OCI-LY1 (cell line): ENCODE measurements at regions not wholly inside any gene's neighbourhood (a gene's known extent, or its start where the extent isn't known, plus 50 kb on each side); places are given as distances from the start of the nearest gene placed in this dataset.

Experiments used
- H2AFZ ChIP-seq: fragments of 200-600 bp; sonication (generic), shearing (Covaris generic); 2 replicates; pipeline ENCODE4 v1.6.0; 2014; ENCODE audit warnings: antibody characterized with exemption, mild to moderate bottlenecking, low read length
- H3F3A ChIP-seq: fragments of 200-600 bp; sonication (generic), shearing (Covaris generic); 2 replicates; pipeline ENCODE4 v1.6.0; 2014; ENCODE audit warnings: mild to moderate bottlenecking, antibody characterized with exemption, low read length, moderate library complexity; ENCODE audit not compliant: insufficient read depth
- H3K27ac ChIP-seq: fragments of 200-600 bp; sonication (generic); 2 replicates; pipeline ENCODE4 v1.5.1; 2014; ENCODE audit warnings: low read length, mixed run types, mild to moderate bottlenecking, low read depth; ENCODE audit not compliant: poor library complexity, severe bottlenecking
- H3K27me3 ChIP-seq: fragments of 200-600 bp; sonication (generic); 2 replicates; pipeline ENCODE4 v1.6.0; 2014; ENCODE audit warnings: antibody characterized with exemption, mild to moderate bottlenecking, low read length, moderate library complexity; ENCODE audit not compliant: insufficient read depth
- H3K36me3 ChIP-seq: fragments of 200-600 bp; sonication (generic); 2 replicates; pipeline ENCODE4 v1.6.1; 2014; ENCODE audit warnings: mild to moderate bottlenecking, antibody characterized with exemption, low read length, moderate library complexity, mixed read lengths; ENCODE audit not compliant: insufficient read depth
- H3K4me1 ChIP-seq: fragments of 200-600 bp; sonication (generic); 2 replicates; pipeline ENCODE4 v1.5.1; 2014; ENCODE audit warnings: mild to moderate bottlenecking, low read length, moderate library complexity; ENCODE audit not compliant: insufficient read depth, severe bottlenecking
- H3K4me2 ChIP-seq: fragments of 200-600 bp; sonication (generic), shearing (Covaris generic); 2 replicates; pipeline ENCODE4 v1.6.1; 2014; ENCODE audit warnings: low read length
- H3K4me3 ChIP-seq: fragments of 200-600 bp; sonication (generic); 2 replicates; pipeline ENCODE4 v1.5.1; 2014; ENCODE audit warnings: low read length, low read depth, mild to moderate bottlenecking, mixed read lengths; ENCODE audit not compliant: poor library complexity, severe bottlenecking
- H3K79me2 ChIP-seq: fragments of 200-600 bp; shearing (Covaris generic); 2 replicates; pipeline ENCODE4 v1.6.1; 2016; ENCODE audit warnings: mixed run types, low read length, mixed read lengths; ENCODE audit not compliant: insufficient read depth
- H3K9ac ChIP-seq: fragments of 200-600 bp; sonication (generic), shearing (Covaris generic); 2 replicates; pipeline ENCODE4 v1.6.1; 2014; ENCODE audit warnings: mild to moderate bottlenecking, low read length, mixed read lengths
- H3K9me2 ChIP-seq: fragments of 200-600 bp; sonication (generic), shearing (Covaris generic); 2 replicates; pipeline ENCODE4 v1.6.1; 2014; ENCODE audit warnings: low read depth, mild to moderate bottlenecking, low read length, mixed read lengths
- H3K9me3 ChIP-seq: fragments of 200-600 bp; shearing (Covaris generic); 2 replicates; pipeline ENCODE4 v1.6.1; 2014; ENCODE audit warnings: low read length, mixed read lengths
- H4K20me1 ChIP-seq: fragments of 200-600 bp; sonication (generic), shearing (Covaris generic); 2 replicates; pipeline ENCODE4 v1.6.0; 2016; ENCODE audit warnings: mild to moderate bottlenecking, low read length; ENCODE audit not compliant: insufficient read depth
- EZH2 ChIP-seq: fragments of 200-600 bp; sonication (generic), shearing (Covaris generic); IDR thresholded peaks from 2 replicates; pipeline ENCODE4 v1.8.0; 2017; ENCODE audit warnings: borderline replicate concordance, mixed run types, mild to moderate bottlenecking, antibody characterized with exemption, low read length, moderate library complexity, mixed read lengths
- TF ChIP-seq, protein P1 (sequence below): fragments of 200-600 bp; sonication (generic), shearing (Covaris generic); IDR thresholded peaks from 2 replicates; pipeline ENCODE4 v1.5.1; 2017; ENCODE audit warnings: mild to moderate bottlenecking, antibody characterized with exemption, low read length, moderate library complexity, mixed read lengths

DNA sequence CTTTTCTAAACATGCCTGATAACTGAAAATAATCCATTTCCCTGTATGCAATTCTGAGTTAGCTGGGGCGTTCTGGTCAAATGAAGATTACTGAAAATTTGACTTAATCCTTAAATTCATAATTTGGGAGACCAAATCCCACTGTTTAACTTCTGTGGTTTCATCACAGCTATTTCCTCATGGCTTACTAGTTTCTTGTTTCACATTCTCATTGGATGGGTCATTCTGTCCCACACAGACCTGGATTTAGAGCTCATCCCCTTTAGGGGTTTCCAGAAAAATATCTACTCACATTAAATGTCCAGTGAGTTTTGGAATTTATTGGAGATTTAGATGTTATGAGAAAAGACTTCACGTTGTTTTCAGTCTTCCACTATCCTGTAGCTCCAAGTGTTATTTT is 709.3 kb upstream of the KLHL1 start:
- no peaks in the 10 kb centered on the region for H3K79me2 ChIP-seq
- H3K9me3 ChIP-seq: no peaks in the 10 kb centered on the region
- TF ChIP-seq, protein P1, sequence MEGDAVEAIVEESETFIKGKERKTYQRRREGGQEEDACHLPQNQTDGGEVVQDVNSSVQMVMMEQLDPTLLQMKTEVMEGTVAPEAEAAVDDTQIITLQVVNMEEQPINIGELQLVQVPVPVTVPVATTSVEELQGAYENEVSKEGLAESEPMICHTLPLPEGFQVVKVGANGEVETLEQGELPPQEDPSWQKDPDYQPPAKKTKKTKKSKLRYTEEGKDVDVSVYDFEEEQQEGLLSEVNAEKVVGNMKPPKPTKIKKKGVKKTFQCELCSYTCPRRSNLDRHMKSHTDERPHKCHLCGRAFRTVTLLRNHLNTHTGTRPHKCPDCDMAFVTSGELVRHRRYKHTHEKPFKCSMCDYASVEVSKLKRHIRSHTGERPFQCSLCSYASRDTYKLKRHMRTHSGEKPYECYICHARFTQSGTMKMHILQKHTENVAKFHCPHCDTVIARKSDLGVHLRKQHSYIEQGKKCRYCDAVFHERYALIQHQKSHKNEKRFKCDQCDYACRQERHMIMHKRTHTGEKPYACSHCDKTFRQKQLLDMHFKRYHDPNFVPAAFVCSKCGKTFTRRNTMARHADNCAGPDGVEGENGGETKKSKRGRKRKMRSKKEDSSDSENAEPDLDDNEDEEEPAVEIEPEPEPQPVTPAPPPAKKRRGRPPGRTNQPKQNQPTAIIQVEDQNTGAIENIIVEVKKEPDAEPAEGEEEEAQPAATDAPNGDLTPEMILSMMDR: no peak
- TF ChIP-seq EZH2: no peak
- H2AFZ ChIP-seq: no peak overlapping the region
- H3K9ac ChIP-seq: no peak overlapping the region
- no peaks in the 10 kb centered on the region for H3K4me1 ChIP-seq
- no peak overlapping the region for H3K4me3 ChIP-seq
- H4K20me1 ChIP-seq: no peaks in the 10 kb centered on the region
- H3K9me2 ChIP-seq: no peaks in the 10 kb centered on the region
- H3K27me3 ChIP-seq: no peaks in the 10 kb centered on the region
- H3K36me3 ChIP-seq: no peaks in the 10 kb centered on the region
- no peak overlapping the region for H3K4me2 ChIP-seq
- H3K27ac ChIP-seq: no peak overlapping the region
- H3F3A ChIP-seq: no peaks in the 10 kb centered on the region

DNA sequence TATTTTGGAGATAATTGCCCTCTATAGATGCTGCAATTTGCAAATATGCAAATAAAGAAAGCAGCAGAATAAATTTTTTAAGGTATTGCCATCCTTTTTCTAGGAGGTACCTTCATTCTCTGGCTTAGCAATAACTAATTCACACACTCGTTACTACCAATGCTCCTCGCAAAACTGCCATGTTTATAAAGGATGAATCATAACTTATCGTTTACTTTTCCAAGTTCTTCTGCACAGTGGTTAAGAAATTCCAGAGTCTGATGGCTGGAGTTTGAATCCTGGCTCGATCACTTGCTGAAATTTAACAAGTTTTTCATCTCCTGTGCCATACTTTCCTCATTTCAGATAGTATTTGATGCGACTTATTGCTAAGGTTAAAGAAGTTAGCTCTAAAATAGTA is 708.6 kb upstream of the KLHL1 start:
- H3K36me3 ChIP-seq: no peaks in the 10 kb centered on the region
- no peak overlapping the region for H3K4me3 ChIP-seq
- H3K9me3 ChIP-seq: no peaks in the 10 kb centered on the region
- no peak for TF ChIP-seq EZH2
- TF ChIP-seq, protein P1: no peak
- H2AFZ ChIP-seq: no peak overlapping the region
- no peaks in the 10 kb centered on the region for H3K27me3 ChIP-seq
- H4K20me1 ChIP-seq: no peaks in the 10 kb centered on the region
- no peak overlapping the region for H3K27ac ChIP-seq
- no peak overlapping the region for H3K4me2 ChIP-seq
- no peak overlapping the region for H3K9ac ChIP-seq
- no peaks in the 10 kb centered on the region for H3K4me1 ChIP-seq
- no peaks in the 10 kb centered on the region for H3F3A ChIP-seq
- no peaks in the 10 kb centered on the region for H3K79me2 ChIP-seq
- no peaks in the 10 kb centered on the region for H3K9me2 ChIP-seq

DNA sequence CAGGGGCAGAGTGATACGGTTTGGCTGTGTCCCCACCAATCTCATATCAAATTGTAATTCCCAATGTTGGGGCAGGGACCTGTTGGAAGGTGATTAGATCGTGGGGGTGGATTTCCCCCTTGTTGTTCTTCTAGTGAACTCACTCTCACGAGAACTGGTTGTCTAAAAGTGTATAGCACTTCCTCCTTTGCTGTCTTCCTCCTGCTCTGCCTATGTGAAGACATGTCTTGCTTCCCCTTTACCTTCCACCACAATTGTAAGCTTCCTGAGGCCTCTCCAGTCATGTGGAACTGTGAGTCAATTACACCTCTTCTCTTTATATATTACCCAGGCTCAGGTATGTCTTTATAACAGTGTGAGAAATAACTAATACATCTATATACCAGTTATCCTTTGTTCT is 706.4 kb upstream of the KLHL1 start:
- H3K36me3 ChIP-seq: no peaks in the 10 kb centered on the region
- no peaks in the 10 kb centered on the region for H3F3A ChIP-seq
- H3K27me3 ChIP-seq: no peaks in the 10 kb centered on the region
- H3K27ac ChIP-seq: no peak overlapping the region
- no peaks in the 10 kb centered on the region for H4K20me1 ChIP-seq
- H3K9me2 ChIP-seq: no peaks in the 10 kb centered on the region
- H3K4me1 ChIP-seq: no peaks in the 10 kb centered on the region
- no peak overlapping the region for H3K9ac ChIP-seq
- no peaks in the 10 kb centered on the region for H3K9me3 ChIP-seq
- H2AFZ ChIP-seq: no peak overlapping the region
- TF ChIP-seq EZH2: no peak
- TF ChIP-seq, protein P1: no peak
- no peaks in the 10 kb centered on the region for H3K79me2 ChIP-seq
- no peak overlapping the region for H3K4me3 ChIP-seq
- no peak overlapping the region for H3K4me2 ChIP-seq
